Astrocyte (in vitro differentiated cells and primary cell): ENCODE measurements at regions not wholly inside any gene's neighbourhood (a gene's known extent, or its start where the extent isn't known, plus 50 kb on each side); places are given as distances from the start of the nearest gene placed in this dataset.

Experiments used
- DNase-seq: peaks from one replicate; pipeline ENCODE4 v3.0.0-alpha.2; 2010; ENCODE audit warnings: low read depth
- FAIRE-seq: peaks from 2 replicates; lab custom pipeline; 2011; peaks lifted over from hg19 to GRCh38; lab: Jason Lieb, UNC
- H2AFZ ChIP-seq: 2 replicates; pipeline ENCODE4 v1.6.0; 2012; ENCODE audit warnings: low read depth, low read length, inconsistent platforms
- H3K27ac ChIP-seq: 2 replicates; pipeline ENCODE4 v1.5.1; 2011; ENCODE audit warnings: low read depth, low read length, inconsistent platforms
- H3K27me3 ChIP-seq: 2 replicates; pipeline ENCODE4 v1.6.0; 2011; ENCODE audit warnings: low read length, inconsistent platforms; ENCODE audit not compliant: insufficient read depth
- H3K36me3 ChIP-seq: 2 replicates; pipeline ENCODE4 v1.5.1; 2011; ENCODE audit warnings: low read length, inconsistent platforms; ENCODE audit not compliant: insufficient read depth
- H3K4me1 ChIP-seq: 2 replicates; pipeline ENCODE4 v1.5.1; 2011; ENCODE audit warnings: low read length, inconsistent platforms; ENCODE audit not compliant: insufficient read depth
- H3K4me2 ChIP-seq: 2 replicates; pipeline ENCODE4 v1.6.0; 2012; ENCODE audit warnings: low read length, inconsistent platforms
- H3K4me3 ChIP-seq: 2 replicates; pipeline ENCODE4 v1.5.1; 2011; ENCODE audit warnings: low read depth, mild to moderate bottlenecking, low read length, inconsistent platforms; ENCODE audit not compliant: insufficient read depth
- H3K79me2 ChIP-seq: 2 replicates; pipeline ENCODE4 v1.6.0; 2012; ENCODE audit warnings: mild to moderate bottlenecking, low read length, inconsistent platforms; ENCODE audit not compliant: insufficient read depth
- H3K9ac ChIP-seq: 2 replicates; pipeline ENCODE4 v1.6.0; 2012; ENCODE audit warnings: mild to moderate bottlenecking, low read length, inconsistent platforms
- H3K9me3 ChIP-seq: 2 replicates; pipeline ENCODE4 v1.5.1; 2012; ENCODE audit warnings: low read depth, mild to moderate bottlenecking, low read length, inconsistent platforms; ENCODE audit not compliant: insufficient read depth
- H4K20me1 ChIP-seq: 2 replicates; pipeline ENCODE4 v1.6.0; 2012; ENCODE audit warnings: low read length, inconsistent platforms; ENCODE audit not compliant: insufficient read depth
- H3K27ac Mint-ChIP-seq: one replicate; pipeline ENCODE4 v1.8.0; 2021; ENCODE audit warnings: mild to moderate bottlenecking, mixed read lengths; ENCODE audit not compliant: unreplicated experiment
- H3K27me3 Mint-ChIP-seq: one replicate; pipeline ENCODE4 v1.8.0; 2021; ENCODE audit warnings: low read depth, mixed read lengths; ENCODE audit not compliant: unreplicated experiment
- H3K36me3 Mint-ChIP-seq: one replicate; pipeline ENCODE4 v1.8.0; 2021; ENCODE audit warnings: low read depth, mixed read lengths; ENCODE audit not compliant: unreplicated experiment
- H3K4me1 Mint-ChIP-seq: one replicate; pipeline ENCODE4 v1.8.0; 2021; ENCODE audit warnings: low read depth, mixed read lengths; ENCODE audit not compliant: unreplicated experiment
- H3K4me3 Mint-ChIP-seq: one replicate; pipeline ENCODE4 v1.8.0; 2021; ENCODE audit warnings: mild to moderate bottlenecking, moderate library complexity, mixed read lengths; ENCODE audit not compliant: unreplicated experiment
- H3K9me3 Mint-ChIP-seq: one replicate; pipeline ENCODE4 v1.8.0; 2021; ENCODE audit warnings: mild to moderate bottlenecking, mixed read lengths; ENCODE audit not compliant: unreplicated experiment
- EZH2 ChIP-seq: IDR thresholded peaks from 2 replicates; pipeline ENCODE4 v1.6.1; 2012; ENCODE audit warnings: mild to moderate bottlenecking, low read length, inconsistent platforms; ENCODE audit not compliant: insufficient read depth
- TF ChIP-seq, protein P1 (sequence below): IDR thresholded peaks from 2 replicates; pipeline ENCODE4 v1.5.1; 2011; ENCODE audit warnings: low read depth, mild to moderate bottlenecking, inconsistent platforms, low read length, moderate library complexity; ENCODE audit not compliant: insufficient read depth

DNA sequence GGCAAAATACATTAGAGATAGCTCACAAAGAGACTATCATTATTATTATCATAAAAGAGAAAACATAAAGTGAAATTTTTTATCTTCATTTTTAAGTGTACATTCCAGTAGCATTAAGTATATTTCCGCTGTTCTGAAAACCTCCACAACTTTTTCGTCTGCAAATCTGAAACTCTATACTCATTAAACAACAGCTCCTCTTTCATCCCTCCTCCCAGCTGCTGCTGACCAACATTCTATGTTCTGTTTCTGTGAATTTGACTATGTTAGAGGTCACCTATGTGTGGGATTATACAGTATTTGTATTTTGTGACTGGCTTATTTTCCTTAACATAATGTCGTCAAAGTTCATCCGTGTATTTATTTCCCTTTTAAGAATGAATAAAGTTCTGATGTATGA lies 429.3 kb upstream of the TPK1 start:
- H3K4me3 ChIP-seq = no peak overlapping the region
- no peaks in the 10 kb centered on the region for H3K27me3 Mint-ChIP-seq
- no peak for TF ChIP-seq EZH2
- TF ChIP-seq, protein P1, sequence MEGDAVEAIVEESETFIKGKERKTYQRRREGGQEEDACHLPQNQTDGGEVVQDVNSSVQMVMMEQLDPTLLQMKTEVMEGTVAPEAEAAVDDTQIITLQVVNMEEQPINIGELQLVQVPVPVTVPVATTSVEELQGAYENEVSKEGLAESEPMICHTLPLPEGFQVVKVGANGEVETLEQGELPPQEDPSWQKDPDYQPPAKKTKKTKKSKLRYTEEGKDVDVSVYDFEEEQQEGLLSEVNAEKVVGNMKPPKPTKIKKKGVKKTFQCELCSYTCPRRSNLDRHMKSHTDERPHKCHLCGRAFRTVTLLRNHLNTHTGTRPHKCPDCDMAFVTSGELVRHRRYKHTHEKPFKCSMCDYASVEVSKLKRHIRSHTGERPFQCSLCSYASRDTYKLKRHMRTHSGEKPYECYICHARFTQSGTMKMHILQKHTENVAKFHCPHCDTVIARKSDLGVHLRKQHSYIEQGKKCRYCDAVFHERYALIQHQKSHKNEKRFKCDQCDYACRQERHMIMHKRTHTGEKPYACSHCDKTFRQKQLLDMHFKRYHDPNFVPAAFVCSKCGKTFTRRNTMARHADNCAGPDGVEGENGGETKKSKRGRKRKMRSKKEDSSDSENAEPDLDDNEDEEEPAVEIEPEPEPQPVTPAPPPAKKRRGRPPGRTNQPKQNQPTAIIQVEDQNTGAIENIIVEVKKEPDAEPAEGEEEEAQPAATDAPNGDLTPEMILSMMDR = no peak
- no peak overlapping the region for H3K4me3 Mint-ChIP-seq
- H3K27me3 ChIP-seq = no peaks in the 10 kb centered on the region
- H3K9me3 ChIP-seq = peaks cover 7% of the 10 kb centered on the region
- no peaks in the 10 kb centered on the region for H3K4me1 Mint-ChIP-seq
- H3K27ac Mint-ChIP-seq = no peak overlapping the region
- H3K4me1 ChIP-seq = no peaks in the 10 kb centered on the region
- H3K36me3 Mint-ChIP-seq = no peaks in the 10 kb centered on the region
- DNase-seq (no peak), FAIRE-seq (no peak)
- H2AFZ ChIP-seq = no peak overlapping the region
- H3K79me2 ChIP-seq = no peaks in the 10 kb centered on the region
- H3K9ac ChIP-seq = no peak overlapping the region
- no peak overlapping the region for H3K4me2 ChIP-seq
- no peaks in the 10 kb centered on the region for H3K36me3 ChIP-seq
- no peak overlapping the region for H3K27ac ChIP-seq
- H4K20me1 ChIP-seq = no peaks in the 10 kb centered on the region
- H3K9me3 Mint-ChIP-seq = peaks cover 7% of the 10 kb centered on the region

DNA sequence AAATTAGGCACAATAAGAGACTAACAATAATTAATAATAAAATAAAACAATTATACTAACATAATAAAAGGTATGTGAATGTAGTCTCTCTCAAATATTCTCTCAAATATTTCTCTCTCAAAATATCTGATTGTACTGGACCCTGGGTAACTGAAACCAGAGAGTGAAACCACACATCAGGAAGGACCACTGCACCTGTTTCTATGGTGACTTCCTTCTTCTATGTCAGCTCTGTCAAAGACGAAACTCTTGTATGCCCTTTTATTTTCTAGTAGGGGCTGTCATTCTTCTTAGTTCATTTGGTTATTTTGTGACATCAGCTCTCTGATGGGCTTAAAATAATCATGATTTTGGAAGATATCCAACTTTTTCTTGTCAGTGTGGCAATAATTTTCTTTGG lies 428.0 kb upstream of the TPK1 start:
- Mint-ChIP-seq H3K36me3 (no peaks in the 10 kb centered on the region), H3K9me3 (peaks cover 4% of the 10 kb centered on the region), H3K27ac (no peak overlapping the region), H3K4me1 (no peaks in the 10 kb centered on the region), H3K27me3 (no peaks in the 10 kb centered on the region), H3K4me3 (no peak overlapping the region)
- TF ChIP-seq, protein P1 = no peak
- no peak for TF ChIP-seq EZH2
- Histone ChIP-seq H3K36me3 (no peaks in the 10 kb centered on the region), H3K79me2 (no peaks in the 10 kb centered on the region), H3K4me3 (no peak overlapping the region), H3K9ac (no peak overlapping the region), H3K27me3 (no peaks in the 10 kb centered on the region), H3K4me1 (no peaks in the 10 kb centered on the region), H3K27ac (no peak overlapping the region), H2AFZ (no peak overlapping the region), H3K9me3 (peaks cover 7% of the 10 kb centered on the region), H3K4me2 (no peak overlapping the region), H4K20me1 (no peaks in the 10 kb centered on the region)
- no peak for DNase-seq
- FAIRE-seq = no peak

DNA sequence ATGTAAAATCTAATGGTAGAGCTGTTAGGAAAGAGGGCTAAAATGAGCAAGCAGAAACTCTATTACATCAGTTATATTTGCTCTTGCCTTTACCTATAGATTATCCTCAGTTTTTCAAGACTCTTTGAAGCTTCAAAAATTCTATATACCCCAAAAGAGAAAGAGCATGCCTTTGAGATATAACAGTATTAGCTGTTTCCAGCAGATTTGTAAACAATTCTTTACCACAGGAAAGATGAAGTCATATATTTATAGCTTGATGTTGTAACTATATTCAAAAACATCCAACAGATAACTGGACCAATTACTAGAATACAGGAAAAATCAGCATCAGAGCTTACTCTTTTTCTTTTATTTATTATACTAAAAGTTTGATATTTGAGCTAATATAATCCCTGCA lies 416.2 kb upstream of the TPK1 start:
- H3K27me3 ChIP-seq = no peaks in the 10 kb centered on the region
- no peaks in the 10 kb centered on the region for H3K9me3 ChIP-seq
- no peak overlapping the region for H2AFZ ChIP-seq
- no peaks in the 10 kb centered on the region for H3K36me3 ChIP-seq
- Mint-ChIP-seq H3K9me3 (peaks cover 3% of the 10 kb centered on the region), H3K27ac (no peak overlapping the region), H3K36me3 (no peaks in the 10 kb centered on the region), H3K4me3 (no peak overlapping the region), H3K4me1 (no peaks in the 10 kb centered on the region), H3K27me3 (no peaks in the 10 kb centered on the region)
- H3K9ac ChIP-seq = no peak overlapping the region
- FAIRE-seq = no peak
- H3K4me3 ChIP-seq = no peak overlapping the region
- no peak overlapping the region for H3K27ac ChIP-seq
- DNase-seq = no peak
- TF ChIP-seq EZH2 = no peak
- TF ChIP-seq, protein P1 = no peak
- no peaks in the 10 kb centered on the region for H4K20me1 ChIP-seq
- H3K79me2 ChIP-seq = no peaks in the 10 kb centered on the region
- H3K4me2 ChIP-seq = no peak overlapping the region
- H3K4me1 ChIP-seq = no peaks in the 10 kb centered on the region
